ENCODE measurements at regions not wholly inside any gene's neighbourhood (a gene's known extent, or its start where the extent isn't known, plus 50 kb on each side); places are given as distances from the start of the nearest gene placed in this dataset.

GRCh38 chr3:72696815-72697214 lies 151.4 kb downstream of the SHQ1 start:
- no TSS peak for BruUV-seq (replicated peaks)
- dilution Hi-C loops (cut with HindIII; ENCODE audit: low sequenced_read_pairs, unreplicated experiment), result no loop called here
- no CpG with 5 or more reads among the region's 5 CpGs for WGBS, 2 experiments (ENCODE audit: extremely low coverage in 2 of 2, insufficient read length in 1 of 2)

More at GRCh38 chr3:72696815-72697214, 151.4 kb downstream of the SHQ1 start:
- no peaks in the 10 kb centered on the region for H3K36me3 ChIP-seq (ENCODE audit: control insufficient read depth, insufficient read depth, low read length)
- no peak overlapping the region for H4K5ac ChIP-seq (ENCODE audit: low read depth, low read length)
- H3K9me3 ChIP-seq (ENCODE audit: control insufficient read depth, insufficient read depth, low read length), result no peaks in the 10 kb centered on the region
- H3K56ac ChIP-seq (ENCODE audit: extremely low read depth, insufficient read depth, low read length), result no peak overlapping the region
- in situ Hi-C loops (cut with MboI; ENCODE audit: low sequenced_read_pairs) (no loop called here), intact Hi-C loops (cut with micrococcal nuclease) (no loop called here)
- no peak overlapping the region for H2AK9ac ChIP-seq (replicated peaks; ENCODE audit: low read depth, low read length, poor library complexity)
- no peak overlapping the region for H3K4me3 ChIP-seq (ENCODE audit: insufficient read depth, low read depth, low read length)
- H2BK20ac ChIP-seq (ENCODE audit: low read depth, low read length), result no peak overlapping the region
- ChIA-PET POLR2A (ENCODE audit: unreplicated experiment) (no interaction called here), CTCF (no interaction called here)
- H2AFZ ChIP-seq (replicated peaks; ENCODE audit: low read length, poor library complexity), result no peak overlapping the region
- no peak overlapping the region for H2BK120ac ChIP-seq (ENCODE audit: low read depth, low read length)
- peaks cover 30% of the 10 kb centered on the region for H3K27me3 ChIP-seq (ENCODE audit: control insufficient read depth, insufficient read depth, low read length)
- no peak for ATAC-seq (ENCODE audit: low read depth)
- H3K79me1 ChIP-seq (ENCODE audit: low read depth in 1 of 2, low read length in 2 of 2), result no peaks in the 10 kb centered on the region
- TF ChIP-seq USF2 (IDR thresholded peaks at IDR 0.05; ENCODE audit: low read depth, low read length) (no peak), CEBPB (IDR thresholded peaks at IDR 0.05; ENCODE audit: low read depth, low read length) (no peak), MAZ (IDR thresholded peaks at IDR 0.05; ENCODE audit: borderline replicate concordance, low read depth, low read length) (no peak), POLR2A (IDR thresholded peaks at IDR 0.05; ENCODE audit: low read depth, low read length) (no peak), SMC3 (IDR thresholded peaks at IDR 0.05; ENCODE audit: low read depth, low read length) (no peak), ELK1 (IDR thresholded peaks at IDR 0.05; ENCODE audit: borderline replicate concordance, low read depth, low read length) (no peak), FOS (IDR thresholded peaks at IDR 0.05; ENCODE audit: low read depth, low read length) (no peak), BHLHE40 (IDR thresholded peaks at IDR 0.05; ENCODE audit: low read depth, low read length) (no peak), RAD21 (IDR thresholded peaks at IDR 0.05; ENCODE audit: low read length) (no peak)
- H3K9ac ChIP-seq (ENCODE audit: low read depth, low read length), result no peak overlapping the region
- H3K4me1 ChIP-seq (ENCODE audit: control insufficient read depth, insufficient read depth, low read length), result 0 out of 2 replicates have a peak, but pooled peaks cover 1% of the 10 kb centered on the region
- H2BK5ac ChIP-seq (ENCODE audit: low read depth, low read length, poor library complexity, severe bottlenecking), result no peak overlapping the region
- H3K18ac ChIP-seq (ENCODE audit: low read depth, low read length), result no peak overlapping the region
- no peak overlapping the region for H2BK15ac ChIP-seq (ENCODE audit: low read depth, low read length)
- no peak overlapping the region for H3K14ac ChIP-seq (replicated peaks; ENCODE audit: low read depth, low read length)
- no peak overlapping the region for H3K4ac ChIP-seq (ENCODE audit: low read depth, low read length)
- no peak overlapping the region for H4K8ac ChIP-seq (ENCODE audit: low read depth in 2 of 2, low read length in 2 of 2)
- H4K91ac ChIP-seq (ENCODE audit: insufficient read depth, low read depth, low read length), result no peak overlapping the region
- H3K23ac ChIP-seq (ENCODE audit: low read depth, low read length), result no peak overlapping the region
- DNase-seq, result no peak
- H3K4me2 ChIP-seq (ENCODE audit: low read depth, low read length), result no peak overlapping the region
- no peak overlapping the region for H3K27ac ChIP-seq (ENCODE audit: insufficient read depth, low read length)
- H2AK5ac ChIP-seq (ENCODE audit: low read depth, low read length), result no peak overlapping the region
- no peaks in the 10 kb centered on the region for H3K9me1 ChIP-seq (ENCODE audit: insufficient read depth, low read length)
- no peaks in the 10 kb centered on the region for H4K20me1 ChIP-seq (ENCODE audit: insufficient read depth, low read length)

Measured in IMR-90 (cell line).